Stimulated activated CD8-positive, alpha-beta memory T cell treated with anti-CD3 and anti-CD28 coated beads, Interleukin-12 subunit alpha, Interleukin-12 subunit beta, amount 100 ng/mL, for 1 hour (primary cell): ENCODE measurements at regions not wholly inside any gene's neighbourhood (a gene's known extent, or its start where the extent isn't known, plus 50 kb on each side); places are given as distances from the start of the nearest gene placed in this dataset.
"Not testable (repeated sequence)": the region's sequence is repeated elsewhere in the genome, so short reads cannot be mapped to it uniquely, and the experiment has no call there.

Experiments
- DNase-seq: peaks from one replicate; pipeline ENCODE4 v3.0.0-alpha.2; 2020; ENCODE audit warnings: low read depth

- no peak for DNase-seq
Observed at GRCh38 chr6:169014211-169015197, 239.1 kb downstream of the THBS2 start.

GRCh38 chr6:169009628-169010027 is 244.0 kb downstream of the THBS2 start:
- DNase-seq = no peak

- DNase-seq = no peak
Observed at GRCh38 chr6:169008641-169009257, 244.9 kb downstream of the THBS2 start.

- DNase-seq = no peak
Observed at GRCh38 chr6:169005166-169005565, 248.5 kb downstream of the THBS2 start.

- DNase-seq = no peak
Observed at GRCh38 chr6:169000022-169000421, 253.6 kb downstream of the THBS2 start.

GRCh38 chr6:168999392-168999791 is 254.3 kb downstream of the THBS2 start:
- no peak for DNase-seq

- no peak for DNase-seq
Observed at GRCh38 chr6:168996356-168996625, 257.4 kb downstream of the THBS2 start.

- DNase-seq = no peak
Observed at GRCh38 chr6:168995526-168996355, 257.9 kb downstream of the THBS2 start.

GRCh38 chr6:168994956-168995355 is 258.7 kb downstream of the THBS2 start:
- DNase-seq = no peak

GRCh38 chr6:168992446-168993144 is 261.1 kb downstream of the THBS2 start:
- DNase-seq = no peak

GRCh38 chr6:168991695-168992094 is 262.0 kb downstream of the THBS2 start:
- DNase-seq = not testable (repeated sequence)

- no peak for DNase-seq
Observed at GRCh38 chr6:168990019-168990751, 263.5 kb downstream of the THBS2 start.

- DNase-seq = no peak
Observed at GRCh38 chr6:168989421-168989820, 264.2 kb downstream of the THBS2 start.

- DNase-seq = no peak
Observed at GRCh38 chr6:168988801-168989200, 264.8 kb downstream of the THBS2 start.

- no peak for DNase-seq
Observed at GRCh38 chr6:168988280-168988679, 265.4 kb downstream of the THBS2 start.

- no peak for DNase-seq
Observed at GRCh38 chr6:168985705-168986104, 267.9 kb downstream of the THBS2 start.

GRCh38 chr6:168983925-168984324 is 269.7 kb downstream of the THBS2 start:
- DNase-seq = no peak

- DNase-seq = no peak
Observed at GRCh38 chr6:168981187-168981586, 272.5 kb downstream of the THBS2 start.

- DNase-seq = no peak
Observed at GRCh38 chr6:168979254-168979653, 274.4 kb downstream of the THBS2 start.

GRCh38 chr6:168972128-168972527 is 281.5 kb downstream of the THBS2 start:
- no peak for DNase-seq

- no peak for DNase-seq
Observed at GRCh38 chr6:168971549-168971948, 282.1 kb downstream of the THBS2 start.
